ENCODE measurements at regions not wholly inside any gene's neighbourhood (a gene's known extent, or its start where the extent isn't known, plus 50 kb on each side); places are given as distances from the start of the nearest gene placed in this dataset.

DNA sequence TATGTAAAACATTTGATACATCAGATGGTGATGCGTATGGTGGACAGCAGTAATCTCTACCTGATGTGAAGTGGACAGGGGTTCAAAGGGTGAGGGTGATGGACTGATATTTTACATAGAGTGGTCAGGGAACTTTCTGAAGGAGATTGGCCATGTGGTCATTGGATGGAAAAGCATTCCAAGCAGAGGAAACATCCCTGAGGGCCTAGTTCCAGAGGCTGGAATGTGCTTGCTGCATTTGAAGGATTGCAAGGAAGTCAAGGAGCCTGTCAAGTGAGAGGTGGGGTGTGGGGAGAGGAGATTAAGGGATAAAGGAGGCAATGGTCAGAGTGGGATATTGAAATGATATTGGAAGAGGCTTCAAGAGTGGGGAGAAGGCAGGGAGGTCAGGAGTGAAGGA is 151.9 kb upstream of the NTM start:
- in situ Hi-C loops (cut with HindIII; ENCODE audit: low pct_ligation_motif_present, low sequenced_read_pairs), result no loop called here

DNA sequence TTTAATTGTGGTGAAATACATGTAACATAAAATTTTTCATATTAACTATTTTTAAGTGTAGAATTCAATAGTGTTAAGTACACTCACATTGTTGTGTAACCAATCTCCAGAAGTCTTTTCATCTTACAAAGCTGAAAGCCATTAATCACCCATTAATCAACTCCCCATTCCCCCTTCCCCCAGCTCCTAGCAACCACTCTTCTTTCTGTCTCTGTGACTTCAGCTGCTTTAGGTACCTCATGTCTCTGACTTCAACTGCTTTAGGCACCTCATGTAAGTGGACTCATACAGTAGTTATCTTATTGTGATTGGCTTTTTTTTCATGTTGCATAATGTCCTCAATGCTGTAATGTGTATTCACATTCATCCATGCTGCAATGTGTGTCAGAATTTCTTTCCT is 150.8 kb upstream of the NTM start:
- Histone ChIP-seq H3K36me3 (replicated peaks) (no peaks in the 10 kb centered on the region), H3K27me3 (replicated peaks) (no peaks in the 10 kb centered on the region), H3K4me3 (ENCODE audit: low read depth, low read length) (no peak overlapping the region), H3K27ac (no peak overlapping the region)
- in situ Hi-C loops (cut with HindIII; ENCODE audit: low pct_ligation_motif_present, low sequenced_read_pairs), result no loop called here
- TF ChIP-seq, protein P1, sequence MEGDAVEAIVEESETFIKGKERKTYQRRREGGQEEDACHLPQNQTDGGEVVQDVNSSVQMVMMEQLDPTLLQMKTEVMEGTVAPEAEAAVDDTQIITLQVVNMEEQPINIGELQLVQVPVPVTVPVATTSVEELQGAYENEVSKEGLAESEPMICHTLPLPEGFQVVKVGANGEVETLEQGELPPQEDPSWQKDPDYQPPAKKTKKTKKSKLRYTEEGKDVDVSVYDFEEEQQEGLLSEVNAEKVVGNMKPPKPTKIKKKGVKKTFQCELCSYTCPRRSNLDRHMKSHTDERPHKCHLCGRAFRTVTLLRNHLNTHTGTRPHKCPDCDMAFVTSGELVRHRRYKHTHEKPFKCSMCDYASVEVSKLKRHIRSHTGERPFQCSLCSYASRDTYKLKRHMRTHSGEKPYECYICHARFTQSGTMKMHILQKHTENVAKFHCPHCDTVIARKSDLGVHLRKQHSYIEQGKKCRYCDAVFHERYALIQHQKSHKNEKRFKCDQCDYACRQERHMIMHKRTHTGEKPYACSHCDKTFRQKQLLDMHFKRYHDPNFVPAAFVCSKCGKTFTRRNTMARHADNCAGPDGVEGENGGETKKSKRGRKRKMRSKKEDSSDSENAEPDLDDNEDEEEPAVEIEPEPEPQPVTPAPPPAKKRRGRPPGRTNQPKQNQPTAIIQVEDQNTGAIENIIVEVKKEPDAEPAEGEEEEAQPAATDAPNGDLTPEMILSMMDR (IDR thresholded peaks at IDR 0.05; ENCODE audit: low read depth, low read length, missing control alignments), result no peak
- DNase-seq, result no peak

More for the DNA sequence above, 151.9 kb upstream of the NTM start:
- Histone ChIP-seq H3K4me3 (ENCODE audit: low read depth, low read length) (no peak overlapping the region), H3K27me3 (replicated peaks) (no peaks in the 10 kb centered on the region), H3K36me3 (replicated peaks) (no peaks in the 10 kb centered on the region), H3K27ac (no peak overlapping the region)
- no peak for DNase-seq
- TF ChIP-seq, protein P1 (IDR thresholded peaks at IDR 0.05; ENCODE audit: low read depth, low read length, missing control alignments), result no peak

DNA sequence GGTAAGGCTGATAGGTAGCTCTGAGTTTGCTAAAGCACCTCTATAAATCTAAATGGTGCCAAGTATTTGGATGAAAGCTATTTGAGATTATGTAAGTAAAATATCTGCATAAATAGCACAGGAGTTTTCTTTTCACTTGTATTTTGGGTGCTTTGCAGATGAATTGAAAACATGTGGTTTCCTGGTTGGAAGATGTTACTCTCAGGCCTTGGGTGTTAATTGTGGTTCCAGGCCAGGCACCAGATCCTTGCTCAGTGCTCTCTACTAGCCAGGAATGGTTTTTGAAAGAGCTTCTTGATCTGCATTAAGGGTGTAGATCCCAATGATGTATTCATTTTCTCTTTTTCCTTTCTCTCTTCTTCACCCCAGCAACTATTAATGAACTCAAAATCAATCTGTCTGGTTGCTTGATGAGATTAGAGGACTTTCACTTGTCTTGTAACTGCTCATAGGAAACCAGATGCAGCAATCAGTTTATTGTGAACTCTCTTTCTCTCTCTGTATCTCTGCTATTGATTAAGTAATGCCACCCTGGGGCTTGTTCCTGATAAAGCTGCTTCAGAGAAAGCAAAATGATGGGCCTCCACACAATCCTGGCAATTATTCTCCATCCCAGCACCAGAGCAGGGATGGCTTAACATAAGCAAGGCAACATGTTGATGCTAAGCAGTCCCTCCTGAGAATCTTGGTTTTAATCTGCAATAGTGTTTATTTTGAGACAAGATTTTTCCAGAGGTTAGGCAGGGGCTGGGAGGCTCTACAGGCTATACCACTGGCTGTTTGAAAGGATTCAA is 147.0 kb upstream of the NTM start:
- no peak overlapping the region for H3K4me3 ChIP-seq (ENCODE audit: low read depth, low read length)
- TF ChIP-seq, protein P1 (IDR thresholded peaks at IDR 0.05; ENCODE audit: low read depth, low read length, missing control alignments), result no peak
- no peaks in the 10 kb centered on the region for H3K27me3 ChIP-seq (replicated peaks)
- DNase-seq, result no peak
- H3K27ac ChIP-seq, result no peak overlapping the region
- in situ Hi-C loops (cut with HindIII; ENCODE audit: low pct_ligation_motif_present, low sequenced_read_pairs), result no loop called here
- no peaks in the 10 kb centered on the region for H3K36me3 ChIP-seq (replicated peaks)

DNA sequence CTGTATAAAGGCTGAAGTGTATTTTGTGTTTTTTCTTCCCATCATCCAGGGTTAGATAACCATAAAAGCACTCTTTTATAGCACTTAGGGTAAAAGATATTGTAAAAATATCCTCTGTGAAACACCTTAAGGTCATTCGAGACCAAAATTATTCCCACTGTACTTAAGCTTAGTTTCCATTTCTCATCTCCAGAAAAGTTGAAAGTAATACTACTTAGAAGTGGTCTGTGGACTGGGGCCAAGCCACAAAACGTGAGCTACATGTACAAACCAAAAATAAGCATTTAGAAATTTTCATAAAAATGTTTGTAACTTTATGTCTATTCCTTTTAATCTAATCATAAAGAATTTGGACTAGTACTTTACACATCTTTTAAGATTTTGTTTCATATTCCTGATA is 142.0 kb upstream of the NTM start:
- H3K27me3 ChIP-seq (replicated peaks), result no peaks in the 10 kb centered on the region
- no peak overlapping the region for H3K27ac ChIP-seq
- in situ Hi-C loops (cut with HindIII; ENCODE audit: low pct_ligation_motif_present, low sequenced_read_pairs), result no loop called here
- H3K36me3 ChIP-seq (replicated peaks), result no peaks in the 10 kb centered on the region
- no peak overlapping the region for H3K4me3 ChIP-seq (ENCODE audit: low read depth, low read length)
- TF ChIP-seq, protein P1 (IDR thresholded peaks at IDR 0.05; ENCODE audit: low read depth, low read length, missing control alignments), result no peak
- DNase-seq, result no peak

DNA sequence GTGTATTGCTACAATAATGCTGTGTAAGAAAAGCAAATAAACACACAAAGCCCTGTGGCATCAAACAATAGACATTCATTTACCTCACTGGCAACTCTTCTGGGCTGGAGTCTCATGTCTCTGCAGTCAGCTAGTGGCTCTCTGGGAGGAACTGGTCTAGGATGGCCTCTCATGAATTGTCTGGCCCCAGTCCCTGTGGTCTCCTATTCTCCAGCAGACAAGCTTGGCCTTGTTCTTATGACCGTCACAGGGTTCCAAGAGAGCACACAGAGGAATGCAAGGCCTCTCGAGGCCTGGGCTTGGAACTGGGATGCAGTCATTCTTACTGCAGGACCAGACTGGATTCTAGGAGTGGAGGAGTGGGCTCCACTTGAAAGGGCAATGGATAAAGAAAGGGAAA is 141.2 kb upstream of the NTM start:
- no peaks in the 10 kb centered on the region for H3K27me3 ChIP-seq (replicated peaks)
- TF ChIP-seq, protein P1 (IDR thresholded peaks at IDR 0.05; ENCODE audit: low read depth, low read length, missing control alignments), result no peak
- in situ Hi-C loops (cut with HindIII; ENCODE audit: low pct_ligation_motif_present, low sequenced_read_pairs), result no loop called here
- no peak for DNase-seq
- H3K27ac ChIP-seq, result no peak overlapping the region
- H3K4me3 ChIP-seq (ENCODE audit: low read depth, low read length), result no peak overlapping the region
- no peaks in the 10 kb centered on the region for H3K36me3 ChIP-seq (replicated peaks)
